MM.1S (cell line): ENCODE measurements at regions not wholly inside any gene's neighbourhood (a gene's known extent, or its start where the extent isn't known, plus 50 kb on each side); places are given as distances from the start of the nearest gene placed in this dataset.

Experiments used
- DNase-seq: peaks from one replicate; pipeline ENCODE4 v3.0.0-alpha.2; 2015
- H2AFZ ChIP-seq: fragments of 300-600 bp; sonication (generic); 2 replicates; pipeline ENCODE4 v1.6.0; 2016; ENCODE audit warnings: antibody characterized with exemption, low read length
- H3F3A ChIP-seq: fragments of 300-600 bp; sonication (generic); 2 replicates; pipeline ENCODE4 v1.6.1; 2016; ENCODE audit warnings: mild to moderate bottlenecking, antibody characterized with exemption, low read length, moderate library complexity, mixed read lengths; ENCODE audit not compliant: insufficient read depth
- H3K27ac ChIP-seq: fragments of 300-600 bp; sonication (generic); 2 replicates; pipeline ENCODE4 v1.5.1; 2016; ENCODE audit warnings: mild to moderate bottlenecking, low read length
- H3K27me3 ChIP-seq: fragments of 300-600 bp; sonication (generic); replicated peaks from 2 replicates; pipeline ENCODE4 v1.6.0; 2016; ENCODE audit warnings: low read length; ENCODE audit not compliant: insufficient read depth
- H3K36me3 ChIP-seq: fragments of 300-600 bp; sonication (generic); replicated peaks from 2 replicates; pipeline ENCODE4 v1.6.1; 2016; ENCODE audit warnings: mild to moderate bottlenecking, low read length, mixed read lengths; ENCODE audit not compliant: insufficient read depth
- H3K4me1 ChIP-seq: fragments of 300-600 bp; sonication (generic); 2 replicates; pipeline ENCODE4 v1.6.1; 2016; ENCODE audit warnings: low read length, mixed read lengths
- H3K4me2 ChIP-seq: fragments of 300-600 bp; sonication (generic); 2 replicates; pipeline ENCODE4 v1.6.0; 2016; ENCODE audit warnings: low read depth, low read length
- H3K4me3 ChIP-seq: fragments of 300-600 bp; sonication (generic); 2 replicates; pipeline ENCODE4 v1.5.1; 2016; ENCODE audit warnings: low read length, mixed read lengths
- H3K79me2 ChIP-seq: fragments of 300-600 bp; sonication (generic); 2 replicates; pipeline ENCODE4 v1.6.1; 2016; ENCODE audit warnings: mixed run types, low read length, mixed read lengths
- H3K9ac ChIP-seq: fragments of 300-600 bp; sonication (generic); 2 replicates; pipeline ENCODE4 v1.6.1; 2016; ENCODE audit warnings: low read length, mixed read lengths
- H3K9me2 ChIP-seq: fragments of 300-600 bp; sonication (generic); replicated peaks from 2 replicates; pipeline ENCODE4 v1.6.1; 2016; ENCODE audit warnings: mild to moderate bottlenecking, low read length, mixed read lengths; ENCODE audit not compliant: insufficient read depth
- H3K9me3 ChIP-seq: fragments of 300-600 bp; sonication (generic); replicated peaks from 2 replicates; pipeline ENCODE4 v1.6.1; 2016; ENCODE audit warnings: mild to moderate bottlenecking, low read length, mixed read lengths; ENCODE audit not compliant: insufficient read depth
- H4K20me1 ChIP-seq: fragments of 300-600 bp; sonication (generic); 2 replicates; pipeline ENCODE4 v1.6.1; 2016; ENCODE audit warnings: mild to moderate bottlenecking, low read length, moderate library complexity, mixed read lengths; ENCODE audit not compliant: insufficient read depth
- EZH2 ChIP-seq: fragments of 300-600 bp; sonication (generic); optimal IDR thresholded peaks from 2 replicates; pipeline ENCODE3; 2017; ENCODE audit warnings: low read depth, mild to moderate bottlenecking, antibody characterized with exemption, low read length, mixed read lengths
- EZH2phosphoT487 ChIP-seq: fragments of 300-600 bp; sonication (generic); IDR thresholded peaks from 2 replicates; pipeline ENCODE4 v1.6.1; 2018; ENCODE audit warnings: antibody characterized with exemption, low read length
- TF ChIP-seq, protein P1 (sequence below): fragments of 300-600 bp; sonication (generic); IDR thresholded peaks from 2 replicates; pipeline ENCODE4 v1.5.1; 2016; ENCODE audit warnings: antibody characterized with exemption, low read length, mixed read lengths

DNA sequence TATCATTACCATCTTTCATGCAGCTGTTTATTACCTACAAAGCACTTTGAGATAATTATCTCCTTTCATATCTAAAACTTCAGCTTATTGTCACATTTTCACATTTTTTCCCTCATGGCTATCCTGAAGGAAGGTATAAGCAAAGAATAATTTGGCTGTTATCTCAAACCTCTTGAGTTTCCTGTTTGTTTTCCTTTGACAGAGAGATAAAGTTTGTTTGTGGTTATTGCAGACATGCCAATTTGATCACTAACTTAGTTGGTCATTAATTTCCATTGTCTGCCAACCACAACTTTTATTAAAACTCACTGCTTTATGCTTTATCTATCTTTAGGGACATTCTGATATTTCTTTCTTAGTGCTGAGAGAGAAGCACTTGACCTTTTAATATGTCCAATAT is 89.8 kb upstream of the SPANXB1 start:
- TF ChIP-seq EZH2 (no peak), EZH2phosphoT487 (no peak)
- TF ChIP-seq, protein P1, sequence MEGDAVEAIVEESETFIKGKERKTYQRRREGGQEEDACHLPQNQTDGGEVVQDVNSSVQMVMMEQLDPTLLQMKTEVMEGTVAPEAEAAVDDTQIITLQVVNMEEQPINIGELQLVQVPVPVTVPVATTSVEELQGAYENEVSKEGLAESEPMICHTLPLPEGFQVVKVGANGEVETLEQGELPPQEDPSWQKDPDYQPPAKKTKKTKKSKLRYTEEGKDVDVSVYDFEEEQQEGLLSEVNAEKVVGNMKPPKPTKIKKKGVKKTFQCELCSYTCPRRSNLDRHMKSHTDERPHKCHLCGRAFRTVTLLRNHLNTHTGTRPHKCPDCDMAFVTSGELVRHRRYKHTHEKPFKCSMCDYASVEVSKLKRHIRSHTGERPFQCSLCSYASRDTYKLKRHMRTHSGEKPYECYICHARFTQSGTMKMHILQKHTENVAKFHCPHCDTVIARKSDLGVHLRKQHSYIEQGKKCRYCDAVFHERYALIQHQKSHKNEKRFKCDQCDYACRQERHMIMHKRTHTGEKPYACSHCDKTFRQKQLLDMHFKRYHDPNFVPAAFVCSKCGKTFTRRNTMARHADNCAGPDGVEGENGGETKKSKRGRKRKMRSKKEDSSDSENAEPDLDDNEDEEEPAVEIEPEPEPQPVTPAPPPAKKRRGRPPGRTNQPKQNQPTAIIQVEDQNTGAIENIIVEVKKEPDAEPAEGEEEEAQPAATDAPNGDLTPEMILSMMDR: no peak
- no peaks in the 10 kb centered on the region for H3K9me3 ChIP-seq
- H3F3A ChIP-seq: no peaks in the 10 kb centered on the region
- H3K4me3 ChIP-seq: no peak overlapping the region
- no peaks in the 10 kb centered on the region for H4K20me1 ChIP-seq
- no peak overlapping the region for H2AFZ ChIP-seq
- H3K27ac ChIP-seq: no peak overlapping the region
- H3K9me2 ChIP-seq: no peaks in the 10 kb centered on the region
- no peaks in the 10 kb centered on the region for H3K27me3 ChIP-seq
- DNase-seq: no peak
- no peaks in the 10 kb centered on the region for H3K36me3 ChIP-seq
- no peaks in the 10 kb centered on the region for H3K79me2 ChIP-seq
- no peaks in the 10 kb centered on the region for H3K4me1 ChIP-seq
- H3K4me2 ChIP-seq: no peak overlapping the region
- H3K9ac ChIP-seq: no peak overlapping the region

DNA sequence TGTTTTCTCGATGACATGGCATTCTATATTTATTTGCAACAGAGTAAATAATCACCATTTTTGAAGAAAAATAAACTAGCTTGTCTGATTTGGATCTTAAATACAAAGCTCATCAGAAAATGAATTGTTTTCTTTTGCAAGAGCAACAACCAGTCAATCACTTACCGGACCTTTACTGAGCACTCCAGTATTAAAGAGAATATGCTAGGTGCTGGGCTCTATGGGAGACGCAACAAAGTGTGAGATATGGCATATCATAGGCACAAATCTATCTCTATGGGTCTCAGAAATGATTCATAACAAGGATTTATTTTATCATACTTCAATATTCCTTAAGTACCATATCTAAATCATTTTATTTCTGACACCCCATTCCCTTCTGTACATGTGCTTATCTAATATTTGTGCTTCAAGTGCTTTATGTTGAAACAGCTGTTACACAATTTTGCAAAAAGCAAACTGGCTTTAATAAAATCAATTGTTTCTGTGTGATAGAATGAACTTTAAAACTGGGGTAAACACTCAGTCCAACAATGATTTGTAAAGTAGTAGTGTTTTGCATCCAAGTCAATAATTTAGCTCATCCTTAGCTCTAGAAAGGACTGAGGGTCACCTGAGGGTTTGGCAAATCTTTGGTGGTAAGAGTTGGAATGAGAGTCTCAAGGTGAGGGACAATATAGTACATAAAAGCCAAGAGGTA is 88.4 kb upstream of the SPANXB1 start:
- H3K27ac ChIP-seq: no peak overlapping the region

DNA sequence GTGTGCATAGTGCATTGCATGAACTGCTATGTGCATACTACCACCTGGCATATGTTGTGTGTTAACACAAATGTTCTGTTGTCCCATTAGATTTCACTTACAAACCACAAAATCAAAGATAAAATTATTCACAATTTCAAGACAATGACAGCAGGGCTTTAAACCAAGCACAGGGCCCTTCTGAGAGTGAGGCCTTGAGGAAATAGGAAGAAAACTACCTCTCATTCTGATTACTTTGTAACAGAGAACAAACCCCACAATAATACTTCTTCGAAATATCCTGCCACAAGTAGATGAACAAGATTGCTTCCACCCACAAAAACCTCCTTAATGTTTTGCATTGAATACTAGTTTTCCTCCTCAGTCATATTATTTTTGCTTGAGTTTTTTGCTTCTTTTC is 85.5 kb upstream of the SPANXB1 start:
- Histone ChIP-seq H3K9me3 (no peaks in the 10 kb centered on the region), H3K27ac (no peak overlapping the region), H3K4me2 (no peak overlapping the region), H3F3A (no peaks in the 10 kb centered on the region), H3K4me3 (no peak overlapping the region), H2AFZ (no peak overlapping the region), H3K9ac (no peak overlapping the region), H3K36me3 (no peaks in the 10 kb centered on the region), H4K20me1 (no peaks in the 10 kb centered on the region), H3K4me1 (peaks cover 4% of the 10 kb centered on the region; the same call in 1 of the 2 replicates), H3K9me2 (no peaks in the 10 kb centered on the region), H3K27me3 (no peaks in the 10 kb centered on the region), H3K79me2 (no peaks in the 10 kb centered on the region)
- TF ChIP-seq EZH2phosphoT487 (no peak), EZH2 (no peak)
- TF ChIP-seq, protein P1: no peak
- no peak for DNase-seq

More for the DNA sequence above, 88.4 kb upstream of the SPANXB1 start:
- Histone ChIP-seq H3K9me2 (no peaks in the 10 kb centered on the region), H3K79me2 (no peaks in the 10 kb centered on the region), H3F3A (no peaks in the 10 kb centered on the region), H3K4me3 (no peak overlapping the region), H3K4me2 (no peak overlapping the region), H3K9me3 (no peaks in the 10 kb centered on the region), H3K36me3 (no peaks in the 10 kb centered on the region), H4K20me1 (no peaks in the 10 kb centered on the region), H3K27me3 (no peaks in the 10 kb centered on the region), H3K4me1 (peaks cover 4% of the 10 kb centered on the region; the same call in 1 of the 2 replicates), H3K9ac (no peak overlapping the region), H2AFZ (no peak overlapping the region)
- DNase-seq: no peak
- TF ChIP-seq, protein P1: no peak
- TF ChIP-seq EZH2 (no peak), EZH2phosphoT487 (no peak)
